ENCODE measurements at regions not wholly inside any gene's neighbourhood (a gene's known extent, or its start where the extent isn't known, plus 50 kb on each side); places are given as distances from the start of the nearest gene placed in this dataset.

GRCh38 chr3:72405943-72406566 lies 442.2 kb downstream of the SHQ1 start:
- Mint-ChIP-seq H3K36me3 (ENCODE audit: low read depth, unreplicated experiment) (peaks cover 7% of the 10 kb centered on the region), H3K27me3 (ENCODE audit: low read depth, unreplicated experiment) (no peaks in the 10 kb centered on the region), H3K9me3 (ENCODE audit: unreplicated experiment) (peaks cover under 1% of the 10 kb centered on the region), H3K27ac (ENCODE audit: unreplicated experiment) (no peak overlapping the region), H3K4me1 (ENCODE audit: low read depth, unreplicated experiment) (peaks cover 24% of the 10 kb centered on the region), H3K4me3 (ENCODE audit: unreplicated experiment) (no peak overlapping the region)
- Histone ChIP-seq H2AFZ (ENCODE audit: low read depth, low read length) (no peak overlapping the region), H3K4me3 (ENCODE audit: insufficient read depth, low read depth, low read length) (no peak overlapping the region), H4K20me1 (ENCODE audit: insufficient read depth, low read length) (peaks cover 100% of the 10 kb centered on the region), H3K27me3 (ENCODE audit: insufficient read depth, low read length) (no peaks in the 10 kb centered on the region), H3K9ac (ENCODE audit: low read length) (no peak overlapping the region), H3K9me3 (ENCODE audit: insufficient read depth, low read depth, low read length) (peaks cover 2% of the 10 kb centered on the region), H3K79me2 (ENCODE audit: insufficient read depth, low read length) (peaks cover 100% of the 10 kb centered on the region), H3K4me1 (ENCODE audit: insufficient read depth, low read length) (no peaks in the 10 kb centered on the region), H3K27ac (ENCODE audit: low read depth, low read length) (no peak overlapping the region), H3K36me3 (ENCODE audit: insufficient read depth, low read length) (no peaks in the 10 kb centered on the region), H3K4me2 (ENCODE audit: low read length) (no peak overlapping the region)
- DNase-seq (ENCODE audit: low read depth): no peak
- TF ChIP-seq CTCF (IDR thresholded peaks at IDR 0.05; ENCODE audit: insufficient read depth, low read depth, low read length) (no peak), EZH2 (IDR thresholded peaks at IDR 0.05; ENCODE audit: insufficient read depth, low read length) (no peak)
- no peak for FAIRE-seq

GRCh38 chr3:72401005-72401545 lies 447.2 kb downstream of the SHQ1 start:
- H3K9me3 Mint-ChIP-seq (ENCODE audit: unreplicated experiment): peaks cover 3% of the 10 kb centered on the region
- peaks cover 2% of the 10 kb centered on the region for H3K9me3 ChIP-seq (ENCODE audit: insufficient read depth, low read depth, low read length)
- no peak overlapping the region for H3K27ac Mint-ChIP-seq (ENCODE audit: unreplicated experiment)
- H4K20me1 ChIP-seq (ENCODE audit: insufficient read depth, low read length): peaks cover 100% of the 10 kb centered on the region
- H3K4me2 ChIP-seq (ENCODE audit: low read length): no peak overlapping the region
- no peak overlapping the region for H3K9ac ChIP-seq (ENCODE audit: low read length)
- no peaks in the 10 kb centered on the region for H3K27me3 ChIP-seq (ENCODE audit: insufficient read depth, low read length)
- peaks cover 99% of the 10 kb centered on the region for H3K79me2 ChIP-seq (ENCODE audit: insufficient read depth, low read length)
- TF ChIP-seq EZH2 (IDR thresholded peaks at IDR 0.05; ENCODE audit: insufficient read depth, low read length) (no peak), CTCF (IDR thresholded peaks at IDR 0.05; ENCODE audit: insufficient read depth, low read depth, low read length) (no peak)
- H3K36me3 ChIP-seq (ENCODE audit: insufficient read depth, low read length): no peaks in the 10 kb centered on the region
- H3K4me1 Mint-ChIP-seq (ENCODE audit: low read depth, unreplicated experiment): peaks cover 20% of the 10 kb centered on the region
- peaks cover 1% of the 10 kb centered on the region for H3K4me1 ChIP-seq (ENCODE audit: insufficient read depth, low read length)
- no peaks in the 10 kb centered on the region for H3K27me3 Mint-ChIP-seq (ENCODE audit: low read depth, unreplicated experiment)
- no peak overlapping the region for H2AFZ ChIP-seq (ENCODE audit: low read depth, low read length)
- peaks cover 10% of the 10 kb centered on the region for H3K36me3 Mint-ChIP-seq (ENCODE audit: low read depth, unreplicated experiment)
- H3K27ac ChIP-seq (ENCODE audit: low read depth, low read length): no peak overlapping the region
- no peak overlapping the region for H3K4me3 Mint-ChIP-seq (ENCODE audit: unreplicated experiment)
- no peak overlapping the region for H3K4me3 ChIP-seq (ENCODE audit: insufficient read depth, low read depth, low read length)
- peak; percentile 25 for DNase-seq (ENCODE audit: low read depth)
- no peak for FAIRE-seq

- Histone ChIP-seq H3K4me1 (ENCODE audit: insufficient read depth, low read length) (peaks cover 3% of the 10 kb centered on the region), H3K9ac (ENCODE audit: low read length) (no peak overlapping the region), H3K4me2 (ENCODE audit: low read length) (no peak overlapping the region), H3K79me2 (ENCODE audit: insufficient read depth, low read length) (peaks cover 99% of the 10 kb centered on the region), H3K27ac (ENCODE audit: low read depth, low read length) (no peak overlapping the region), H3K36me3 (ENCODE audit: insufficient read depth, low read length) (no peaks in the 10 kb centered on the region), H3K9me3 (ENCODE audit: insufficient read depth, low read depth, low read length) (peaks cover 2% of the 10 kb centered on the region), H3K4me3 (ENCODE audit: insufficient read depth, low read depth, low read length) (no peak overlapping the region), H2AFZ (ENCODE audit: low read depth, low read length) (no peak overlapping the region), H4K20me1 (ENCODE audit: insufficient read depth, low read length) (peaks cover 98% of the 10 kb centered on the region), H3K27me3 (ENCODE audit: insufficient read depth, low read length) (no peaks in the 10 kb centered on the region)
- Mint-ChIP-seq H3K9me3 (ENCODE audit: unreplicated experiment) (peaks cover 3% of the 10 kb centered on the region), H3K36me3 (ENCODE audit: low read depth, unreplicated experiment) (peaks cover 10% of the 10 kb centered on the region), H3K4me1 (ENCODE audit: low read depth, unreplicated experiment) (peaks cover 19% of the 10 kb centered on the region), H3K27ac (ENCODE audit: unreplicated experiment) (no peak overlapping the region), H3K4me3 (ENCODE audit: unreplicated experiment) (no peak overlapping the region), H3K27me3 (ENCODE audit: low read depth, unreplicated experiment) (no peaks in the 10 kb centered on the region)
- DNase-seq (ENCODE audit: low read depth) (no peak), FAIRE-seq (no peak)
- TF ChIP-seq CTCF (IDR thresholded peaks at IDR 0.05; ENCODE audit: insufficient read depth, low read depth, low read length) (no peak), EZH2 (IDR thresholded peaks at IDR 0.05; ENCODE audit: insufficient read depth, low read length) (no peak)
These were observed 449.5 kb downstream of the SHQ1 start for GRCh38 chr3:72398781-72399180.

Data from astrocyte (in vitro differentiated cells and primary cell).